ENCODE measurements at regions not wholly inside any gene's neighbourhood (a gene's known extent, or its start where the extent isn't known, plus 50 kb on each side); places are given as distances from the start of the nearest gene placed in this dataset.

- Histone ChIP-seq H4K20me1 (ENCODE audit: insufficient read depth, low read length) (no peaks in the 10 kb centered on the region), H3K27ac (ENCODE audit: low read depth, low read length, poor library complexity, severe bottlenecking) (no peak overlapping the region), H3K4me3 (ENCODE audit: low read depth, low read length, poor library complexity, severe bottlenecking) (no peak overlapping the region), H3K36me3 (ENCODE audit: insufficient read depth, low read length) (no peaks in the 10 kb centered on the region), H3K4me2 (ENCODE audit: low read length) (no peak overlapping the region), H3K9me2 (ENCODE audit: insufficient read depth, low read length) (no peaks in the 10 kb centered on the region), H2AFZ (ENCODE audit: low read length) (no peak overlapping the region), H3K4me1 (ENCODE audit: insufficient read depth, low read length, poor library complexity, severe bottlenecking) (no peaks in the 10 kb centered on the region), H3K9me3 (ENCODE audit: low read length) (no peaks in the 10 kb centered on the region), H3K79me2 (ENCODE audit: insufficient read depth, low read depth, low read length) (no peaks in the 10 kb centered on the region)
- no peak for TF ChIP-seq CTCF (conservative IDR thresholded peaks at IDR 0.05; ENCODE audit: low read length)
- TF ChIP-seq EZH2phosphoT487 (IDR thresholded peaks at IDR 0.05; ENCODE audit: borderline replicate concordance, low read depth, low read length): no peak
- no TSS peak for BruUV-seq (replicated peaks)
- DNase-seq (ENCODE audit: low spot score): no peak
- POLR2A ChIA-PET: no interaction called here
- CTCF ChIA-PET (ENCODE audit: unreplicated experiment): no interaction called here
- intact Hi-C loops (cut with micrococcal nuclease; ENCODE audit: unreplicated experiment): no loop called here
Observed at GRCh38 chr18:60563082-60563481, 190.5 kb upstream of the MC4R start.

GRCh38 chr18:60568220-60568619 is 195.6 kb upstream of the MC4R start:
- POLR2A ChIA-PET: no interaction called here
- CTCF ChIA-PET (ENCODE audit: unreplicated experiment): no interaction called here
- Histone ChIP-seq H3K4me1 (ENCODE audit: insufficient read depth, low read length, poor library complexity, severe bottlenecking) (no peaks in the 10 kb centered on the region), H3K4me3 (ENCODE audit: low read depth, low read length, poor library complexity, severe bottlenecking) (no peak overlapping the region), H3K36me3 (ENCODE audit: insufficient read depth, low read length) (no peaks in the 10 kb centered on the region), H3K9me3 (ENCODE audit: low read length) (no peaks in the 10 kb centered on the region), H2AFZ (ENCODE audit: low read length) (no peak overlapping the region), H3K79me2 (ENCODE audit: insufficient read depth, low read depth, low read length) (no peaks in the 10 kb centered on the region), H3K9me2 (ENCODE audit: insufficient read depth, low read length) (no peaks in the 10 kb centered on the region), H3K27ac (ENCODE audit: low read depth, low read length, poor library complexity, severe bottlenecking) (no peak overlapping the region), H3K4me2 (ENCODE audit: low read length) (no peak overlapping the region), H4K20me1 (ENCODE audit: insufficient read depth, low read length) (no peaks in the 10 kb centered on the region)
- intact Hi-C loops (cut with micrococcal nuclease; ENCODE audit: unreplicated experiment): no loop called here
- TF ChIP-seq EZH2phosphoT487 (IDR thresholded peaks at IDR 0.05; ENCODE audit: borderline replicate concordance, low read depth, low read length) (no peak), CTCF (conservative IDR thresholded peaks at IDR 0.05; ENCODE audit: low read length) (no peak)
- BruUV-seq (replicated peaks): no TSS peak
- DNase-seq (ENCODE audit: low spot score): no peak

GRCh38 chr18:60570172-60570571 is 197.6 kb upstream of the MC4R start:
- no TSS peak for BruUV-seq (replicated peaks)
- Histone ChIP-seq H3K79me2 (ENCODE audit: insufficient read depth, low read depth, low read length) (no peaks in the 10 kb centered on the region), H4K20me1 (ENCODE audit: insufficient read depth, low read length) (no peaks in the 10 kb centered on the region), H3K4me1 (ENCODE audit: insufficient read depth, low read length, poor library complexity, severe bottlenecking) (no peaks in the 10 kb centered on the region), H2AFZ (ENCODE audit: low read length) (no peak overlapping the region), H3K4me2 (ENCODE audit: low read length) (no peak overlapping the region), H3K27ac (ENCODE audit: low read depth, low read length, poor library complexity, severe bottlenecking) (no peak overlapping the region), H3K9me3 (ENCODE audit: low read length) (no peaks in the 10 kb centered on the region), H3K36me3 (ENCODE audit: insufficient read depth, low read length) (no peaks in the 10 kb centered on the region), H3K9me2 (ENCODE audit: insufficient read depth, low read length) (no peaks in the 10 kb centered on the region), H3K4me3 (ENCODE audit: low read depth, low read length, poor library complexity, severe bottlenecking) (no peak overlapping the region)
- TF ChIP-seq EZH2phosphoT487 (IDR thresholded peaks at IDR 0.05; ENCODE audit: borderline replicate concordance, low read depth, low read length) (no peak), CTCF (conservative IDR thresholded peaks at IDR 0.05; ENCODE audit: low read length) (no peak)
- intact Hi-C loops (cut with micrococcal nuclease; ENCODE audit: unreplicated experiment): no loop called here
- no peak for DNase-seq (ENCODE audit: low spot score)
- ChIA-PET POLR2A (interaction anchor here (0.6 to 0.7 kb wide), 2 partner anchors 14 to 29 kb away, joined by 3 read pairs; no protein-coding TSS in a partner anchor), CTCF (ENCODE audit: unreplicated experiment) (no interaction called here)

All from OCI-LY7 (cell line).